ENCODE measurements at regions not wholly inside any gene's neighbourhood (a gene's known extent, or its start where the extent isn't known, plus 50 kb on each side); places are given as distances from the start of the nearest gene placed in this dataset.

- Histone ChIP-seq H3K79me2 (ENCODE audit: control insufficient read depth, insufficient read depth, low read length) (no peaks in the 10 kb centered on the region), H3K27me3 (replicated peaks in 1 of 2; ENCODE audit: control insufficient read depth in 2 of 2, insufficient read depth in 2 of 2, low read length in 1 of 2) (no peaks in the 10 kb centered on the region), H3K4me3 (no peak overlapping the region), H3K9me3 (replicated peaks; ENCODE audit: control insufficient read depth, insufficient read depth, low read length) (no peaks in the 10 kb centered on the region), H3K4me1 (ENCODE audit: control insufficient read depth, insufficient read depth, low read length) (no peaks in the 10 kb centered on the region), H3K36me3 (ENCODE audit: control insufficient read depth in 2 of 2, insufficient read depth in 2 of 2, low read length in 1 of 2) (no peaks in the 10 kb centered on the region), H3K4me2 (ENCODE audit: control insufficient read depth, insufficient read depth) (no peak overlapping the region), H2AFZ (ENCODE audit: control insufficient read depth, low read depth, low read length) (no peak overlapping the region), H4K20me1 (ENCODE audit: control insufficient read depth, insufficient read depth) (no peaks in the 10 kb centered on the region), H3K27ac (ENCODE audit: control insufficient read depth, insufficient read depth) (no peak overlapping the region), H3K9ac (ENCODE audit: control insufficient read depth, insufficient read depth, low read length) (no peak overlapping the region)
- ChIA-PET POLR2A (no interaction called here), RAD21 (ENCODE audit: unreplicated experiment) (interaction anchor here (0.6 kb wide), 1 partner anchor 107 kb away, joined by 3 read pairs; no protein-coding TSS in a partner anchor), SMC1A (ENCODE audit: uncharacterized antibody, unreplicated experiment) (interaction anchor here (0.8 kb wide), 1 partner anchor 10 kb away, joined by 3 read pairs; no protein-coding TSS in a partner anchor), CTCF (no interaction called here)
- FAIRE-seq (no peak), DNase-seq (ENCODE audit: low read depth, low spot score) (no peak), ATAC-seq (no peak)
- 55% methylated on average over 27 of the region's 27 CpGs for WGBS (ENCODE audit: insufficient coverage, insufficient replicate concordance, low lambda C conversion rate, missing lambda C conversion rate)
- intact Hi-C loops (cut with micrococcal nuclease; ENCODE audit: unreplicated experiment) (no loop called here), in situ Hi-C loops (cut with MboI) (no loop called here)
- no peak for TF ChIP-seq RELA (IDR thresholded peaks at IDR 0.05; ENCODE audit: borderline replicate concordance, partially characterized antibody)
- TF ChIP-seq SUZ12 (IDR thresholded peaks at IDR 0.05; ENCODE audit: unreplicated experiment), result no peak
- no peak for TF ChIP-seq EED (IDR thresholded peaks at IDR 0.05; ENCODE audit: low read depth)
- BruUV-seq (replicated peaks), result no TSS peak
Measured at GRCh38 chr16:73232555-73233328, 184.8 kb upstream of the ZFHX3 start.

GRCh38 chr16:73231944-73232554 is 184.1 kb upstream of the ZFHX3 start:
- no peak overlapping the region for H3K4me3 ChIP-seq
- ChIA-PET RAD21 (ENCODE audit: unreplicated experiment) (interaction anchor here (0.6 kb wide), 1 partner anchor 108 kb away, joined by 3 read pairs; no protein-coding TSS in a partner anchor), CTCF (no interaction called here), SMC1A (ENCODE audit: uncharacterized antibody, unreplicated experiment) (no interaction called here), POLR2A (no interaction called here)
- H3K9me3 ChIP-seq (replicated peaks; ENCODE audit: control insufficient read depth, insufficient read depth, low read length), result no peaks in the 10 kb centered on the region
- no peak overlapping the region for H2AFZ ChIP-seq (ENCODE audit: control insufficient read depth, low read depth, low read length)
- ATAC-seq (no peak), DNase-seq (ENCODE audit: low read depth, low spot score) (no peak), FAIRE-seq (no peak)
- in situ Hi-C loops (cut with MboI), result no loop called here
- H3K4me1 ChIP-seq (ENCODE audit: control insufficient read depth, insufficient read depth, low read length), result no peaks in the 10 kb centered on the region
- no peaks in the 10 kb centered on the region for H3K36me3 ChIP-seq (ENCODE audit: control insufficient read depth in 2 of 2, insufficient read depth in 2 of 2, low read length in 1 of 2)
- H3K27ac ChIP-seq (ENCODE audit: control insufficient read depth, insufficient read depth), result no peak overlapping the region
- BruUV-seq (replicated peaks), result no TSS peak
- no peaks in the 10 kb centered on the region for H4K20me1 ChIP-seq (ENCODE audit: control insufficient read depth, insufficient read depth)
- no peak overlapping the region for H3K4me2 ChIP-seq (ENCODE audit: control insufficient read depth, insufficient read depth)
- intact Hi-C loops (cut with micrococcal nuclease; ENCODE audit: unreplicated experiment), result no loop called here
- no peak overlapping the region for H3K9ac ChIP-seq (ENCODE audit: control insufficient read depth, insufficient read depth, low read length)
- H3K27me3 ChIP-seq (replicated peaks in 1 of 2; ENCODE audit: control insufficient read depth in 2 of 2, insufficient read depth in 2 of 2, low read length in 1 of 2), result no peaks in the 10 kb centered on the region
- H3K79me2 ChIP-seq (ENCODE audit: control insufficient read depth, insufficient read depth, low read length), result no peaks in the 10 kb centered on the region
- WGBS (ENCODE audit: insufficient coverage, insufficient replicate concordance, low lambda C conversion rate, missing lambda C conversion rate), result 71% methylated on average over 25 of the region's 26 CpGs
- TF ChIP-seq BHLHE40 (IDR thresholded peaks at IDR 0.05; ENCODE audit: borderline replicate concordance in 1 of 2, low read depth in 2 of 2, low read length in 1 of 2) (no peak), NR2C2 (IDR thresholded peaks at IDR 0.05; ENCODE audit: borderline replicate concordance, control insufficient read depth, insufficient read length, low read depth) (no peak), PAX5 (IDR thresholded peaks at IDR 0.05; ENCODE audit: borderline replicate concordance, low read depth, low read length) (no peak), CUX1 (IDR thresholded peaks at IDR 0.05; ENCODE audit: insufficient replicate concordance, low read depth, low read length) (no peak), CHD1 (IDR thresholded peaks at IDR 0.05; ENCODE audit: low read depth, low read length) (no peak), TARDBP (IDR thresholded peaks at IDR 0.05; ENCODE audit: borderline replicate concordance) (no peak), MEF2B (IDR thresholded peaks at IDR 0.05; ENCODE audit: partially characterized antibody, poor library complexity, severe bottlenecking) (no peak), FOXK2 (IDR thresholded peaks at IDR 0.05) (no peak), BRCA1 (IDR thresholded peaks at IDR 0.05; ENCODE audit: low read depth, low read length) (no peak)
